PC-9 (cell line): ENCODE measurements at regions not wholly inside any gene's neighbourhood (a gene's known extent, or its start where the extent isn't known, plus 50 kb on each side); places are given as distances from the start of the nearest gene placed in this dataset.

Experiments used
- EZH2 ChIP-seq: fragments of 200-600 bp; sonication (generic); IDR thresholded peaks from 2 replicates; pipeline ENCODE4 v1.8.0; 2017; ENCODE audit warnings: antibody characterized with exemption, low read depth
- TF ChIP-seq, protein P1 (sequence below): fragments of 200-600 bp; sonication (generic); conservative IDR thresholded peaks from 2 replicates; pipeline ENCODE4 v1.6.1; 2017; ENCODE audit warnings: mixed run types, antibody characterized with exemption, mild to moderate bottlenecking, moderate library complexity

DNA sequence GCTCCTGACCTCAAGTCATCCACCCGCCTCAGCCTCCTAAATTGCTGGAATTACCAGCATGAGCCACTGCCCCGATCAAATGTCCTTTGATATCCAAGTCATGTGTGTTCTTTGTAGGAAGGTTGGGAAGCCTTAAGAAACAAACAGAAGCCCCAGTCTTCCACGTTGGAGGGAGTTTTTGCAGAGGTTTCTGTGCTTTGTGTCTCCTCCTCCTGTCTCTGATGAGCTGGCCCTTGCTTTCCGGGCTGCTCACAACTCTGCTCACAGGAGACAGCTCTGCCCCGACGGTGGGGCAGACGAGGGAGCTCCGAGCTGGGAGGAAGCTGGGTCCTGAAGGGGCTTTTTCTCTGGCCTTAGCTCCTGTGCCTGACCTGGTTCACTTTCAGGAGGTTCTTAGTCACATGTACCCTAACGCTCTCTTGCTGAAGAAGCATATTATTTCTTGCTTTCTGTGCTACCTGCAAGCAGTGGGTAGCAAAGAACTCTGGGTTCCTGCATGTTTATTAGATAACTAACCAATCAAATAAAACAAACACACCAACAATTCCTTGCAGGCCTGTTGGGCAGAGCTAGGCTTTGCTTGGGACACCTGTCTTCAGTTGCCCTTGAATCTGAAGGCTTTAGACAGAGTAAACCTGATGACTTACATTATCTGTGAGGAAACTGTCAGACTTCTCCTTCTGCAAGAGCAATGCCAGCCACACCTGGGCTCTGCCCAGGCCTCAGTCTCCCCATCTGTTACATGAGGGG lies 52.6 kb upstream of the SMAD6 start:
- TF ChIP-seq, protein P1, sequence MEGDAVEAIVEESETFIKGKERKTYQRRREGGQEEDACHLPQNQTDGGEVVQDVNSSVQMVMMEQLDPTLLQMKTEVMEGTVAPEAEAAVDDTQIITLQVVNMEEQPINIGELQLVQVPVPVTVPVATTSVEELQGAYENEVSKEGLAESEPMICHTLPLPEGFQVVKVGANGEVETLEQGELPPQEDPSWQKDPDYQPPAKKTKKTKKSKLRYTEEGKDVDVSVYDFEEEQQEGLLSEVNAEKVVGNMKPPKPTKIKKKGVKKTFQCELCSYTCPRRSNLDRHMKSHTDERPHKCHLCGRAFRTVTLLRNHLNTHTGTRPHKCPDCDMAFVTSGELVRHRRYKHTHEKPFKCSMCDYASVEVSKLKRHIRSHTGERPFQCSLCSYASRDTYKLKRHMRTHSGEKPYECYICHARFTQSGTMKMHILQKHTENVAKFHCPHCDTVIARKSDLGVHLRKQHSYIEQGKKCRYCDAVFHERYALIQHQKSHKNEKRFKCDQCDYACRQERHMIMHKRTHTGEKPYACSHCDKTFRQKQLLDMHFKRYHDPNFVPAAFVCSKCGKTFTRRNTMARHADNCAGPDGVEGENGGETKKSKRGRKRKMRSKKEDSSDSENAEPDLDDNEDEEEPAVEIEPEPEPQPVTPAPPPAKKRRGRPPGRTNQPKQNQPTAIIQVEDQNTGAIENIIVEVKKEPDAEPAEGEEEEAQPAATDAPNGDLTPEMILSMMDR: no peak
- no peak for TF ChIP-seq EZH2
